Duodenal mucosa (tissue), 2 donors: ENCODE measurements at regions not wholly inside any gene's neighbourhood (a gene's known extent, or its start where the extent isn't known, plus 50 kb on each side); places are given as distances from the start of the nearest gene placed in this dataset.

ENCODE experiments used
- H3K27ac ChIP-seq: one replicate; pipeline ENCODE4 v1.7.0; 2013; ENCODE audit warnings: low read depth, low read length
- H3K27me3 ChIP-seq, 2 donors: one replicate each; pipeline ENCODE4 v1.7.0; 2013; ENCODE audit warnings: low read length in 2 of 2, control low read depth in 1 of 2; ENCODE audit not compliant: insufficient read depth in 2 of 2, control insufficient read depth in 1 of 2
- H3K36me3 ChIP-seq, 2 donors: one replicate each; pipeline ENCODE4 v1.7.0; 2013; ENCODE audit warnings: low read length in 2 of 2, control low read depth in 1 of 2; ENCODE audit not compliant: insufficient read depth in 2 of 2, control insufficient read depth in 1 of 2
- H3K4me1 ChIP-seq, 2 donors: one replicate each; pipeline ENCODE4 v1.7.0; 2013; ENCODE audit warnings: low read length in 2 of 2, control low read depth in 1 of 2; ENCODE audit not compliant: insufficient read depth in 2 of 2, control insufficient read depth in 1 of 2
- H3K4me3 ChIP-seq, 2 donors: one replicate each; pipeline ENCODE4 v1.7.0; 2013; ENCODE audit warnings: low read length in 2 of 2, low read depth in 1 of 2
- H3K9ac ChIP-seq, 2 donors: one replicate each; pipeline ENCODE4 v1.7.0; 2013; ENCODE audit warnings: low read length in 2 of 2, low read depth in 1 of 2
- H3K9me3 ChIP-seq, 2 donors: one replicate each; pipeline ENCODE4 v1.7.0; 2013; ENCODE audit warnings: low read length in 2 of 2, control low read depth in 1 of 2; ENCODE audit not compliant: control insufficient read depth in 1 of 2

GRCh38 chr3:144164352-144164751 lies 192.7 kb downstream of the DIPK2A start:
- Histone ChIP-seq H3K9me3 (no peaks in the 10 kb centered on the region), H3K27me3 (no peaks in the 10 kb centered on the region), H3K9ac (no peak overlapping the region), H3K36me3 (no peaks in the 10 kb centered on the region), H3K4me3 (no peak overlapping the region), H3K4me1 (no peaks in the 10 kb centered on the region), H3K27ac (no peak overlapping the region)

DNA sequence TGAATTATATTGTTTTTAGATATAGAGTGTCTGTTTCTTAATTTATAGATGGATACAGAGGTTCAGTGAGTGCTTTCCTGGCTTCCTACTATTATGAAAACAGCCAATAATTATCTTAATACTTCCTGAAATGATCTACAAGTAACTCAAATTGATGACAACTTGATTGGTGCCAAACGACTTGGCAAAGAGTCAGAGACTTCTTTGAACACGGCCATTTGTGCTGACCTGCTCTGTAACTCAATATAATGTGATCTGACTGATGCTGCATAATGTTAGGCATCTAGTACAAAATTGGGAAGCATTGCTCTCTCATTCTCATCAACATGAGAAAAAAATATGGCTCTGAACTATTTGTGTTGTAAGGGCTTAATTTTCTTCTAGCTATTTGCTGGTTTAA lies 193.9 kb downstream of the DIPK2A start:
- H3K9me3 ChIP-seq, result no peaks in the 10 kb centered on the region
- H3K27me3 ChIP-seq, result no peaks in the 10 kb centered on the region
- H3K4me1 ChIP-seq, result no peaks in the 10 kb centered on the region
- H3K27ac ChIP-seq, result no peak overlapping the region
- H3K9ac ChIP-seq, result no peak overlapping the region
- no peaks in the 10 kb centered on the region for H3K36me3 ChIP-seq
- H3K4me3 ChIP-seq, result no peak overlapping the region

DNA sequence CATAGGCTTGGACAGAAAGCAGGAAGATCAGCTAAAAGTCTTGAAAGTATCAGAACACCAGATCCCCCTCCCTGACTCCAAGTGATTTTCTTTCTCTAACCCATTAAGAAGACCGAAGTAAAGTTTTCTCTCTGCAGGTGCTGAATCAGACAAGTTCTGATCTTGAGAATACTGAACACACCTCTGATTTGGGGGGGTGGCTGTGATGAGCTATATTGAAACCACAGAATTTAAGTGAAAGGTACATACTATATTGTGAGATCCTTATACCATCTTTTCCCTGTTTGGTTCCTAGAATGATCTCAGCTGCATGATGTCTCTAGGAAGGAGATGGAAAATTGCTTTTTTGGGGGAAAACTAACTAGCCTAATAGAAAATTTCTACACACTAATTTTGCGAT lies 196.0 kb downstream of the DIPK2A start:
- Histone ChIP-seq H3K4me1 (no peaks in the 10 kb centered on the region), H3K27me3 (no peaks in the 10 kb centered on the region), H3K4me3 (no peak overlapping the region), H3K36me3 (no peaks in the 10 kb centered on the region), H3K9me3 (no peaks in the 10 kb centered on the region), H3K27ac (no peak overlapping the region), H3K9ac (no peak overlapping the region)

DNA sequence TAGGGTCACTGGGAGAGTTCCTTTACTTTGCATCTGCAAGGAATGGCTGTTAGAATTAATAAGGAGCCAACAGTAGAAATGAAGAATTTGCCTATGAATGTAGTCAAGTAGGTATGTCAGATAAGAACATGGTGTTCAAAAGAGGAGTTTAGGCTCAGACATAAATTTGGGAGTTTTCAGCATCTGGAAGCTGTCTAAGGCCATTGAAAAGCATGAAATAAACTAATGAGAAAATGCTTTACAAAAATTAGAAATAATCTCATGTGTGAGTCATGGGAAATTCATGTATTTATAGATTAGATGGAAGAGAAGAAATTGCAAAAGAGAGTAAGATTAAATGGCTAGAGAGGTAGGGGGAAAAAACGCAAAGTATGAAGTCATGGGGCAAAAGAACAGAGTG lies 201.9 kb downstream of the DIPK2A start:
- Histone ChIP-seq H3K27me3 (no peaks in the 10 kb centered on the region), H3K4me1 (no peaks in the 10 kb centered on the region), H3K27ac (no peak overlapping the region), H3K4me3 (no peak overlapping the region), H3K36me3 (no peaks in the 10 kb centered on the region), H3K9ac (no peak overlapping the region), H3K9me3 (peaks cover 0 to 4% of the 10 kb centered on the region in 2 donors)

DNA sequence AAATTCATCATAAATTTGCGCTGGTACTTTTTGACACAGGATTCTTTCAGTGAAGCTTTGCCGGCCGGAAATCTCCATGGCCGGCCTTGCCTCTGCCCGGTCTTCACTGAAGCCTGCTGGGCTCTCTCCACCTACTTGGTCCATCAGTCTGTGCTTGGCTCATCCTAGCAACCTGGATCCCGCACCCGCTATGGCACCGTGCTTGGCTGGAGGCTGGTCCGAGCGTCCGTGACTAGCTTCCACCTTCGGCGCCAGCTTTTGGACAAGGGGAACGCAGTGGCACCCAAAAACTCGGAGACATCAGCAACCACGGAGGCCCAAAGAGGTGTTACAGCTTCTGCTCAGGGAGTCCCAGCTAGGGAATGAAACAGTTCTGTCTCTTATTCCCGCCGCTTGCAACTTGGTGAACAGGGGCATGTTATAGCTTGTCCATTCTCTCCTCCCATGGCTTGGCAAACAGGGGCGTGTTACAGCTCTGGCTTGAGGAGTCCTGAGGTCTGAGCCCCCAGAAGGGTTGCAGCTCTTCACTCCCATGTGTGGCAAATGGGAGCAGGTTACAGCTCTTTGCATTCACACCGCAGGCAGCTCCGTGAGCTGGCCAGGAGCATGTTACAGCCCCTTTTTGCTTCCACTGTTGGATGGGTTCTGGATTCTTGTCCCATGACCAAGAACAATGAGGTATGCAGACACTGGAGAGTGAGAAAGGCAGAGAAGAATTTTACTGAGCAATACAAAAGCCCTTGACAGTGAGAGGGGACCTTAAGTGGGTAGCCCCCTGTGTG lies 204.2 kb downstream of the DIPK2A start:
- no peak overlapping the region for H3K27ac ChIP-seq
- H3K27me3 ChIP-seq, result no peaks in the 10 kb centered on the region
- peaks cover 0 to 4% of the 10 kb centered on the region in 2 donors for H3K9me3 ChIP-seq
- H3K36me3 ChIP-seq, result no peaks in the 10 kb centered on the region
- H3K4me3 ChIP-seq, result no peak overlapping the region
- no peaks in the 10 kb centered on the region for H3K4me1 ChIP-seq
- H3K9ac ChIP-seq, result no peak overlapping the region

GRCh38 chr3:144177649-144178048 lies 206.0 kb downstream of the DIPK2A start:
- Histone ChIP-seq H3K27ac (no peak overlapping the region), H3K36me3 (no peaks in the 10 kb centered on the region), H3K9ac (no peak overlapping the region), H3K27me3 (no peaks in the 10 kb centered on the region), H3K4me1 (no peaks in the 10 kb centered on the region), H3K9me3 (peaks cover 0 to 4% of the 10 kb centered on the region in 2 donors), H3K4me3 (no peak overlapping the region)

GRCh38 chr3:144178607-144179006 lies 207.0 kb downstream of the DIPK2A start:
- no peak overlapping the region for H3K4me3 ChIP-seq
- H3K27me3 ChIP-seq, result no peaks in the 10 kb centered on the region
- H3K27ac ChIP-seq, result no peak overlapping the region
- H3K9ac ChIP-seq, result no peak overlapping the region
- H3K36me3 ChIP-seq, result no peaks in the 10 kb centered on the region
- H3K4me1 ChIP-seq, result no peaks in the 10 kb centered on the region
- H3K9me3 ChIP-seq, result peaks cover 0 to 4% of the 10 kb centered on the region in 2 donors

- Histone ChIP-seq H3K36me3 (no peaks in the 10 kb centered on the region), H3K27ac (no peak overlapping the region), H3K27me3 (no peaks in the 10 kb centered on the region), H3K4me1 (no peaks in the 10 kb centered on the region), H3K9me3 (peaks cover 0 to 6% of the 10 kb centered on the region in 2 donors), H3K4me3 (no peak overlapping the region), H3K9ac (no peak overlapping the region)
Observed at GRCh38 chr3:144181062-144181461, 209.4 kb downstream of the DIPK2A start.

- H3K27me3 ChIP-seq, result no peaks in the 10 kb centered on the region
- H3K9me3 ChIP-seq, result peaks cover 0 to 3% of the 10 kb centered on the region in 2 donors
- H3K9ac ChIP-seq, result no peak overlapping the region
- no peaks in the 10 kb centered on the region for H3K36me3 ChIP-seq
- H3K4me1 ChIP-seq, result no peaks in the 10 kb centered on the region
- H3K27ac ChIP-seq, result no peak overlapping the region
- H3K4me3 ChIP-seq, result no peak overlapping the region
Observed at GRCh38 chr3:144182501-144182900, 210.9 kb downstream of the DIPK2A start.

DNA sequence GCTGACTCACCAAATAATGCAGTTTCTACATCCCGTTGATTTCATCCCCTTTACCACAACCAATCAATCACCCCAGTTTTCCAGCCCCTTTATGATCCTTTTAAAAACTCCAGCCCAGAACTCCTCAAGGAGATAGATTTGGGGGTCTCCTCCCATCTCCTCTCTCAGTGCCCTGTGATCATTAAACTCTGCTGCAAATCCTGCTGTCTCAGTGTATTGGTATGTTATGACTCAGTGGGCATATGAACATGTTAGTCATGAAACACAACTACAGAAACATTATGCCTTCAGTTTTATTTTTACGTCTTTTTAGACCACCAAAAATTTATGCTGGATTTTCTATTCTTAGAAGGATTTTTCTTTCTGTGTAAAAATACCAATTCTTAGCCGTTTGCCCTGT lies 213.7 kb downstream of the DIPK2A start:
- Histone ChIP-seq H3K27me3 (no peaks in the 10 kb centered on the region), H3K27ac (no peak overlapping the region), H3K9me3 (peaks cover 0 to 3% of the 10 kb centered on the region in 2 donors), H3K4me3 (no peak overlapping the region), H3K36me3 (no peaks in the 10 kb centered on the region), H3K4me1 (no peaks in the 10 kb centered on the region), H3K9ac (no peak overlapping the region)
